ENCODE measurements at regions not wholly inside any gene's neighbourhood (a gene's known extent, or its start where the extent isn't known, plus 50 kb on each side); places are given as distances from the start of the nearest gene placed in this dataset.
A peak's percentile ranks its signal among the peaks of the same experiment; 100 is the strongest.

- Histone ChIP-seq H3K4me3 (no peak overlapping the region), H3K4me1 (replicated peaks; ENCODE audit: insufficient read depth) (no peaks in the 10 kb centered on the region), H3K79me2 (ENCODE audit: low read depth) (no peaks in the 10 kb centered on the region), H3K9me3 (ENCODE audit: insufficient read depth, low read depth) (no peaks in the 10 kb centered on the region), H3K36me3 (ENCODE audit: low read depth) (no peaks in the 10 kb centered on the region), H3K27ac (no peak overlapping the region), H2AFZ (no peak overlapping the region), H3F3A (ENCODE audit: insufficient read depth, low read depth) (no peaks in the 10 kb centered on the region), H3K27me3 (ENCODE audit: insufficient read depth, low read depth) (peaks cover 16% of the 10 kb centered on the region; the same call in 1 of the 2 replicates), H3K9me2 (ENCODE audit: insufficient read depth) (no peaks in the 10 kb centered on the region), H3K4me2 (no peak overlapping the region), H4K20me1 (ENCODE audit: insufficient read depth) (no peaks in the 10 kb centered on the region)
- POLR2A ChIA-PET (ENCODE audit: unreplicated experiment): no interaction called here
- TF ChIP-seq CTCF (conservative IDR thresholded peaks at IDR 0.05): no peak
- no peak for TF ChIP-seq EZH2 (IDR thresholded peaks at IDR 0.05; ENCODE audit: low read depth)
- CTCF ChIA-PET: no interaction called here
- BruUV-seq (replicated peaks): no TSS peak
- intact Hi-C loops (cut with micrococcal nuclease; ENCODE audit: unreplicated experiment): no loop called here
- DNase-seq: no peak
Measured at GRCh38 chr10:44854693-44855350, 56.3 kb upstream of the TMEM72 start.

DNA sequence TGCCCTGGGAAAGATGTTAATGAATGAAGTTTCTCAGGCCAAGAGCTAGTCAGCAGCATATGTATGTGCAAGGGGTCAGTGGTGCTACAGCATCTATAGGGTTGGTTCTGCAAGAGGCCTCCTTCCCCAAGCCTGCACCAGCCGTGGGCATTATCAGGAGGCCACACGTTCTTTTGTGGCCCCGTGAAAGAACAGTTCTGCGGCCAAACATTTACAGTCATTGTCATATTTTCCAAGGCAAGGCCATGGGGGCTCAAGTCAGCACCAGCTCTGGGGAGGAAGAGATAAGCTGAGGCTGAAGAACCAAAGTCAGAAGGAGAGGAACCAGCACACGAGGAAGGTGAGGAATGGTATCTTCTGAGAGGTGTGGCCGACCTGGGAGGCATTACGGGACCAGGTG is 54.4 kb upstream of the TMEM72 start:
- no peak for TF ChIP-seq CTCF (conservative IDR thresholded peaks at IDR 0.05)
- H3K4me2 ChIP-seq: no peak overlapping the region
- peaks cover 11% of the 10 kb centered on the region; the same call in 1 of the 2 replicates for H3K27me3 ChIP-seq (ENCODE audit: insufficient read depth, low read depth)
- no peaks in the 10 kb centered on the region for H3K4me1 ChIP-seq (replicated peaks; ENCODE audit: insufficient read depth)
- H3K4me3 ChIP-seq: no peak overlapping the region
- no peak overlapping the region for H3K27ac ChIP-seq
- ChIA-PET POLR2A (ENCODE audit: unreplicated experiment) (no interaction called here), CTCF (interaction anchor here (0.7 kb wide), 1 partner anchor 420 kb away, joined by 3 read pairs; no protein-coding TSS in a partner anchor)
- H4K20me1 ChIP-seq (ENCODE audit: insufficient read depth): no peaks in the 10 kb centered on the region
- H3K9me2 ChIP-seq (ENCODE audit: insufficient read depth): no peaks in the 10 kb centered on the region
- H3F3A ChIP-seq (ENCODE audit: insufficient read depth, low read depth): no peaks in the 10 kb centered on the region
- no peaks in the 10 kb centered on the region for H3K9me3 ChIP-seq (ENCODE audit: insufficient read depth, low read depth)
- no peak overlapping the region for H2AFZ ChIP-seq
- intact Hi-C loops (cut with micrococcal nuclease; ENCODE audit: unreplicated experiment): no loop called here
- no peaks in the 10 kb centered on the region for H3K79me2 ChIP-seq (ENCODE audit: low read depth)
- no TSS peak for BruUV-seq (replicated peaks)
- H3K36me3 ChIP-seq (ENCODE audit: low read depth): no peaks in the 10 kb centered on the region
- no peak for DNase-seq

- H3K36me3 ChIP-seq (ENCODE audit: low read depth): no peaks in the 10 kb centered on the region
- BruUV-seq (replicated peaks): no TSS peak
- no peaks in the 10 kb centered on the region for H3K4me1 ChIP-seq (replicated peaks; ENCODE audit: insufficient read depth)
- peak; percentile 97 for TF ChIP-seq CTCF (conservative IDR thresholded peaks at IDR 0.05)
- TF ChIP-seq EZH2 (IDR thresholded peaks at IDR 0.05; ENCODE audit: low read depth): no peak
- intact Hi-C loops (cut with micrococcal nuclease; ENCODE audit: unreplicated experiment): no loop called here
- CTCF ChIA-PET: interaction anchor here (0.7 kb wide), 1 partner anchor 421 kb away, joined by 3 read pairs; no protein-coding TSS in a partner anchor
- H4K20me1 ChIP-seq (ENCODE audit: insufficient read depth): no peaks in the 10 kb centered on the region
- H3K27ac ChIP-seq: no peak overlapping the region
- H3K9me2 ChIP-seq (ENCODE audit: insufficient read depth): no peaks in the 10 kb centered on the region
- no peak overlapping the region for H3K4me2 ChIP-seq
- no peaks in the 10 kb centered on the region for H3K9me3 ChIP-seq (ENCODE audit: insufficient read depth, low read depth)
- POLR2A ChIA-PET (ENCODE audit: unreplicated experiment): no interaction called here
- H3F3A ChIP-seq (ENCODE audit: insufficient read depth, low read depth): no peaks in the 10 kb centered on the region
- H3K4me3 ChIP-seq: no peak overlapping the region
- no peaks in the 10 kb centered on the region for H3K79me2 ChIP-seq (ENCODE audit: low read depth)
- DNase-seq: peak; percentile 39 to 53
- no peak overlapping the region for H2AFZ ChIP-seq
- peaks cover 11% of the 10 kb centered on the region; the same call in 1 of the 2 replicates for H3K27me3 ChIP-seq (ENCODE audit: insufficient read depth, low read depth)
Measured at GRCh38 chr10:44857363-44858016, 53.6 kb upstream of the TMEM72 start.

All from PC-9 (cell line).